Right atrium auricular region (tissue), 2 donors: ENCODE measurements at regions not wholly inside any gene's neighbourhood (a gene's known extent, or its start where the extent isn't known, plus 50 kb on each side); places are given as distances from the start of the nearest gene placed in this dataset.

ENCODE experiments used
- DNase-seq: peaks from one replicate; pipeline ENCODE4 v3.0.0-alpha.2; 2019; ENCODE audit warnings: low spot score
- H3K27ac ChIP-seq, 2 donors: fragments of 200-600 bp; sonication (generic); 1 replicate in 1 of 2; 2 replicates in 1 of 2; pipeline ENCODE4 v1.5.1; 2016 to 2019
- H3K27me3 ChIP-seq, 2 donors: fragments of 200-600 bp; sonication (generic); one replicate each; pipeline versions ENCODE4 v1.5.1 to v1.6.0; 2017 to 2019
- H3K36me3 ChIP-seq: fragments of 200-600 bp; sonication (generic); one replicate; pipeline ENCODE4 v1.5.1; 2016
- H3K4me1 ChIP-seq, 2 donors: fragments of 200-600 bp; sonication (generic); one replicate each; pipeline versions ENCODE4 v1.5.1 to v1.6.0; 2017 to 2019
- H3K4me3 ChIP-seq, 2 donors: fragments of 200-600 bp; sonication (generic); 1 replicate in 1 of 2; 2 replicates in 1 of 2; pipeline ENCODE4 v1.5.1; 2017 to 2019; ENCODE audit warnings: mild to moderate bottlenecking in 1 of 2, moderate library complexity in 1 of 2
- H3K9me3 ChIP-seq, 2 donors: fragments of 200-600 bp; sonication (generic); one replicate each; pipeline ENCODE4 v1.5.1; 2019
- CTCF ChIP-seq, 2 donors: fragments of 200-600 bp; sonication (generic); IDR thresholded peaks; one replicate each; pipeline ENCODE4 v1.5.1; 2019; ENCODE audit warnings: antibody characterized with exemption in 2 of 2

GRCh38 chr13:85638815-85639393, 160.3 kb downstream of the SLITRK6 start:
- H3K4me3 ChIP-seq: no peak overlapping the region
- no peaks in the 10 kb centered on the region for H3K27me3 ChIP-seq
- no peak for DNase-seq
- H3K36me3 ChIP-seq: no peaks in the 10 kb centered on the region
- H3K9me3 ChIP-seq: no peaks in the 10 kb centered on the region
- no peak overlapping the region for H3K27ac ChIP-seq
- no peak for TF ChIP-seq CTCF (IDR thresholded peaks at IDR 0.05)
- H3K4me1 ChIP-seq: no peaks in the 10 kb centered on the region

GRCh38 chr13:85638265-85638664, 161.0 kb downstream of the SLITRK6 start:
- DNase-seq: no peak

GRCh38 chr13:85632526-85633195, 166.6 kb downstream of the SLITRK6 start:
- no peak for DNase-seq
- H3K4me1 ChIP-seq: no peaks in the 10 kb centered on the region
- H3K27me3 ChIP-seq: no peaks in the 10 kb centered on the region
- H3K4me3 ChIP-seq: no peak overlapping the region
- no peaks in the 10 kb centered on the region for H3K36me3 ChIP-seq
- H3K9me3 ChIP-seq: no peaks in the 10 kb centered on the region
- TF ChIP-seq CTCF (IDR thresholded peaks at IDR 0.05): no peak
- no peak overlapping the region for H3K27ac ChIP-seq

More at GRCh38 chr13:85638265-85638664, 161.0 kb downstream of the SLITRK6 start:
- no peak overlapping the region for H3K4me3 ChIP-seq
- TF ChIP-seq CTCF (IDR thresholded peaks at IDR 0.05): no peak
- no peak overlapping the region for H3K27ac ChIP-seq
- no peaks in the 10 kb centered on the region for H3K9me3 ChIP-seq
- H3K27me3 ChIP-seq: no peaks in the 10 kb centered on the region
- no peaks in the 10 kb centered on the region for H3K4me1 ChIP-seq
- H3K36me3 ChIP-seq: no peaks in the 10 kb centered on the region

GRCh38 chr13:85631801-85632200, 167.4 kb downstream of the SLITRK6 start:
- no peaks in the 10 kb centered on the region for H3K9me3 ChIP-seq
- no peaks in the 10 kb centered on the region for H3K36me3 ChIP-seq
- H3K27me3 ChIP-seq: no peaks in the 10 kb centered on the region
- no peak overlapping the region for H3K27ac ChIP-seq
- TF ChIP-seq CTCF (IDR thresholded peaks at IDR 0.05): no peak
- DNase-seq: no peak
- no peaks in the 10 kb centered on the region for H3K4me1 ChIP-seq
- H3K4me3 ChIP-seq: no peak overlapping the region

- TF ChIP-seq CTCF (IDR thresholded peaks at IDR 0.05): no peak
- no peaks in the 10 kb centered on the region for H3K36me3 ChIP-seq
- H3K4me3 ChIP-seq: no peak overlapping the region
- H3K4me1 ChIP-seq: no peaks in the 10 kb centered on the region
- H3K9me3 ChIP-seq: no peaks in the 10 kb centered on the region
- DNase-seq: no peak
- H3K27me3 ChIP-seq: no peaks in the 10 kb centered on the region
- H3K27ac ChIP-seq: no peak overlapping the region
These were observed 172.6 kb downstream of the SLITRK6 start for GRCh38 chr13:85626603-85627002.

- no peaks in the 10 kb centered on the region for H3K9me3 ChIP-seq
- no peak for DNase-seq
- no peak for TF ChIP-seq CTCF (IDR thresholded peaks at IDR 0.05)
These were observed 179.9 kb downstream of the SLITRK6 start for GRCh38 chr13:85619321-85619720.

More at GRCh38 chr13:85619321-85619720, 179.9 kb downstream of the SLITRK6 start:
- Histone ChIP-seq H3K27ac (no peak overlapping the region), H3K4me3 (no peak overlapping the region), H3K4me1 (no peaks in the 10 kb centered on the region), H3K36me3 (no peaks in the 10 kb centered on the region), H3K27me3 (no peaks in the 10 kb centered on the region)
